ENCODE measurements at regions not wholly inside any gene's neighbourhood (a gene's known extent, or its start where the extent isn't known, plus 50 kb on each side); places are given as distances from the start of the nearest gene placed in this dataset.

DNA sequence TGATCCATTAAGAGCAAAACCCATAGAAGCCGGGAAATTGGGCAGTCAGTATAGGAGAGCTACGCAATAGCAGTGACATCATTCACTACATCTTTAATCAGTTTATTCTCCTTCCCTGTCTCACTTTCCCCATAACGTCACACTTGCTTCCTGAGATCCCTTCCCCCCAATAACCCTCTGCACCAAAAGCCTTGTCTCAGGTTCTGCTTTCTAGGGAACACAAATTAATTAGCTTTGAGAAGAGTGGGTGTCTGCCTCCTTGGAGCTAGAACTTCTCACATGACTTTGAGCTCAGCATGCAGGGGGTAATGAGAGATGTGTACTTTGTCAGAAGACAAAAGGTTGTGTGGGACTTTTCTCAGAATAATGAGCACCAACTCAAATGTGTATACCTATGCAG is 128.3 kb upstream of the MAOA start:
- Mint-ChIP-seq H3K27ac (no peak overlapping the region), H3K9me3 (peaks cover 5 to 12% (median 9%) of the 10 kb centered on the region in 7 donors), H3K36me3 (peaks cover 0 to 3% of the 10 kb centered on the region in 2 donors), H3K4me3 (no peak overlapping the region), H3K27me3 (ENCODE audit: low read depth in 3 of 3) (no peaks in the 10 kb centered on the region), H3K4me1 (peaks cover 58% of the 10 kb centered on the region)
- no peaks in the 10 kb centered on the region for H4K20me1 ChIP-seq (ENCODE audit: insufficient read depth, low read length)
- no peaks in the 10 kb centered on the region for H3K36me3 ChIP-seq (replicated peaks in 1 of 2; ENCODE audit: control insufficient read depth in 1 of 2, insufficient read depth in 2 of 2, low read length in 2 of 2)
- no peaks in the 10 kb centered on the region for H3K79me2 ChIP-seq (ENCODE audit: insufficient read depth, low read length)
- no peak overlapping the region for H3K9ac ChIP-seq (ENCODE audit: insufficient read depth, low read length, poor library complexity, severe bottlenecking)
- no peak overlapping the region for H3K4me2 ChIP-seq (replicated peaks; ENCODE audit: extremely low read depth, low read length, poor library complexity, severe bottlenecking)
- H2AFZ ChIP-seq (ENCODE audit: insufficient read depth, low read depth, low read length, poor library complexity, severe bottlenecking): no peak overlapping the region
- H3K9me3 ChIP-seq (replicated peaks in 1 of 2; ENCODE audit: control insufficient read depth in 1 of 2, insufficient read depth in 1 of 2, low read length in 2 of 2): peaks cover 4% of the 10 kb centered on the region in 2 donors
- no peak overlapping the region for H3K4me3 ChIP-seq (replicated peaks in 1 of 3; ENCODE audit: low read depth in 2 of 3, low read length in 3 of 3)
- WGBS (ENCODE audit: insufficient coverage): no CpG with 5 or more reads among the region's 3 CpGs
- peak in 2 of 3 donors; percentile 6 to 48 for DNase-seq
- intact Hi-C loops (cut with micrococcal nuclease): no loop called here
- no peaks in the 10 kb centered on the region for H3K27me3 ChIP-seq (ENCODE audit: control insufficient read depth in 2 of 2, insufficient read depth in 2 of 2, low read length in 2 of 2)
- peaks cover 42 to 47% of the 10 kb centered on the region in 2 donors for H3K4me1 ChIP-seq (ENCODE audit: control insufficient read depth in 1 of 2, insufficient read depth in 2 of 2, low read length in 2 of 2)
- H3K27ac ChIP-seq (ENCODE audit: low read depth in 1 of 2, low read length in 2 of 2): no peak overlapping the region
- no peak for TF ChIP-seq CTCF (IDR thresholded peaks at IDR 0.05)

GRCh38 chrX:43530837-43531236 is 125.3 kb upstream of the MAOA start:
- DNase-seq: peak; percentile 19 to 35 (median 20)
- Histone ChIP-seq H3K4me1 (ENCODE audit: control insufficient read depth in 1 of 2, insufficient read depth in 2 of 2, low read length in 2 of 2) (peaks cover 37 to 47% of the 10 kb centered on the region in 2 donors), H3K9me3 (replicated peaks in 1 of 2; ENCODE audit: control insufficient read depth in 1 of 2, insufficient read depth in 1 of 2, low read length in 2 of 2) (no peaks in the 10 kb centered on the region), H3K27ac (ENCODE audit: low read depth in 1 of 2, low read length in 2 of 2) (no peak overlapping the region), H3K27me3 (ENCODE audit: control insufficient read depth in 2 of 2, insufficient read depth in 2 of 2, low read length in 2 of 2) (no peaks in the 10 kb centered on the region), H4K20me1 (ENCODE audit: insufficient read depth, low read length) (no peaks in the 10 kb centered on the region), H3K9ac (ENCODE audit: insufficient read depth, low read length, poor library complexity, severe bottlenecking) (no peak overlapping the region), H3K4me2 (replicated peaks; ENCODE audit: extremely low read depth, low read length, poor library complexity, severe bottlenecking) (peak overlapping the region; percentile 12), H3K36me3 (replicated peaks in 1 of 2; ENCODE audit: control insufficient read depth in 1 of 2, insufficient read depth in 2 of 2, low read length in 2 of 2) (no peaks in the 10 kb centered on the region), H2AFZ (ENCODE audit: insufficient read depth, low read depth, low read length, poor library complexity, severe bottlenecking) (no peak overlapping the region), H3K79me2 (ENCODE audit: insufficient read depth, low read length) (no peaks in the 10 kb centered on the region), H3K4me3 (replicated peaks in 1 of 3; ENCODE audit: low read depth in 2 of 3, low read length in 3 of 3) (no peak overlapping the region)
- no peak for TF ChIP-seq CTCF (IDR thresholded peaks at IDR 0.05)
- WGBS (ENCODE audit: insufficient coverage): no CpG with 5 or more reads among the region's 2 CpGs
- H3K4me1 Mint-ChIP-seq: peaks cover 53% of the 10 kb centered on the region
- no peaks in the 10 kb centered on the region for H3K36me3 Mint-ChIP-seq
- H3K9me3 Mint-ChIP-seq: peaks cover 0 to 10% (median 4%) of the 10 kb centered on the region in 7 donors
- peak overlapping the region in 1 of 7 donors; percentile 15 for H3K27ac Mint-ChIP-seq
- peaks cover 0 to 1% (median 0%) of the 10 kb centered on the region in 3 donors for H3K27me3 Mint-ChIP-seq (ENCODE audit: low read depth in 3 of 3)
- H3K4me3 Mint-ChIP-seq: no peak overlapping the region
- intact Hi-C loops (cut with micrococcal nuclease): no loop called here
